HL-60 (cell line): ENCODE measurements at regions not wholly inside any gene's neighbourhood (a gene's known extent, or its start where the extent isn't known, plus 50 kb on each side); places are given as distances from the start of the nearest gene placed in this dataset.

ENCODE experiments used
- DNase-seq, 2 experiments: peaks; one replicate each; pipeline ENCODE4 v3.0.0-alpha.2; 2010 to 2020; ENCODE audit warnings: low read depth in 1 of 2, low spot score in 1 of 2
- H3K27ac ChIP-seq: fragments of 250-450 bp; sonication (Bioruptor Pico); replicated peaks from 2 replicates; pipeline ENCODE4 v1.5.1; 2020; ENCODE audit warnings: mild to moderate bottlenecking, moderate library complexity
- H3K27me3 ChIP-seq: fragments of 250-450 bp; sonication (Bioruptor Pico); 2 replicates; pipeline ENCODE4 v1.5.1; 2021; ENCODE audit warnings: mild to moderate bottlenecking, moderate library complexity; ENCODE audit not compliant: insufficient read depth, poor library complexity, severe bottlenecking
- H3K4me3 ChIP-seq: replicated peaks from 2 replicates; pipeline ENCODE4 v1.5.1; 2011; ENCODE audit warnings: mild to moderate bottlenecking, control low read depth, low read length; ENCODE audit not compliant: insufficient read depth
- CTCF ChIP-seq: IDR thresholded peaks from one replicate; pipeline ENCODE4 v1.5.1; 2011; ENCODE audit warnings: low read length, control low read depth, inconsistent platforms; ENCODE audit not compliant: insufficient read depth
- GABPA ChIP-seq: IDR thresholded peaks from 2 replicates; pipeline ENCODE4 v1.6.1; 2012; ENCODE audit warnings: low read depth
- POLR2AphosphoS5 ChIP-seq: IDR thresholded peaks from 2 replicates; pipeline ENCODE4 v1.6.1; 2012; ENCODE audit warnings: low read depth
- REST ChIP-seq: IDR thresholded peaks from 2 replicates; pipeline ENCODE4 v1.6.1; 2012; ENCODE audit warnings: low read depth; ENCODE audit not compliant: insufficient replicate concordance
- SPI1 ChIP-seq: IDR thresholded peaks from 2 replicates; pipeline ENCODE4 v1.6.1; 2012; ENCODE audit warnings: low read depth, mild to moderate bottlenecking, borderline replicate concordance

GRCh38 chr9:75610246-75610645 lies 280.2 kb upstream of the PCSK5 start:
- Histone ChIP-seq H3K27ac (no peak overlapping the region), H3K4me3 (no peak overlapping the region), H3K27me3 (no peaks in the 10 kb centered on the region)
- TF ChIP-seq SPI1, result no peak
- no peak for DNase-seq

GRCh38 chr9:75612205-75612604 lies 278.3 kb upstream of the PCSK5 start:
- H3K27me3 ChIP-seq, result peaks cover 2% of the 10 kb centered on the region
- no peak for TF ChIP-seq POLR2AphosphoS5
- no peak for TF ChIP-seq SPI1
- no peak for TF ChIP-seq CTCF
- TF ChIP-seq GABPA, result no peak
- TF ChIP-seq REST, result no peak
- DNase-seq, result no peak
- no peak overlapping the region for H3K27ac ChIP-seq
- no peak overlapping the region for H3K4me3 ChIP-seq

- no peak overlapping the region for H3K4me3 ChIP-seq
- H3K27me3 ChIP-seq, result peaks cover 4% of the 10 kb centered on the region
- H3K27ac ChIP-seq, result no peak overlapping the region
- no peak for DNase-seq
- TF ChIP-seq POLR2AphosphoS5 (no peak), GABPA (no peak), CTCF (no peak)
Measured at GRCh38 chr9:75612754-75613153, 277.7 kb upstream of the PCSK5 start.

- H3K4me3 ChIP-seq, result no peak overlapping the region
- TF ChIP-seq REST (no peak), POLR2AphosphoS5 (no peak), GABPA (no peak), CTCF (no peak), SPI1 (no peak)
- peaks cover 6% of the 10 kb centered on the region for H3K27me3 ChIP-seq
- H3K27ac ChIP-seq, result no peak overlapping the region
- no peak for DNase-seq
Measured at GRCh38 chr9:75615284-75615683, 275.2 kb upstream of the PCSK5 start.
